Neural cell (in vitro differentiated cells): ENCODE measurements at regions not wholly inside any gene's neighbourhood (a gene's known extent, or its start where the extent isn't known, plus 50 kb on each side); places are given as distances from the start of the nearest gene placed in this dataset.

Experiments used
- EP300 ChIP-seq: fragments of 450-650 bp; conservative IDR thresholded peaks from 2 replicates; pipeline ENCODE4 v1.6.1; 2014; ENCODE audit warnings: antibody characterized with exemption, mild to moderate bottlenecking, moderate library complexity; ENCODE audit not compliant: poor library complexity, severe bottlenecking
- EZH2 ChIP-seq: fragments of 200-600, 300-800 bp; shearing (Covaris generic), sonication (generic); IDR thresholded peaks from 2 replicates; pipeline ENCODE4 v1.6.1; 2014; ENCODE audit warnings: antibody characterized with exemption, low read length, borderline replicate concordance, mild to moderate bottlenecking; ENCODE audit not compliant: insufficient read depth, poor library complexity, severe bottlenecking
- MXI1 ChIP-seq: fragments of 450-650 bp; conservative IDR thresholded peaks from 2 replicates; pipeline ENCODE4 v1.6.1; 2014; ENCODE audit warnings: antibody characterized with exemption, mild to moderate bottlenecking; ENCODE audit not compliant: poor library complexity, severe bottlenecking
- POLR2AphosphoS5 ChIP-seq: IDR thresholded peaks from 2 replicates; pipeline ENCODE4 v1.6.1; 2012
- RAD21 ChIP-seq: fragments of 450-650 bp; conservative IDR thresholded peaks from 2 replicates; pipeline ENCODE4 v1.6.1; 2014; ENCODE audit warnings: antibody characterized with exemption, mild to moderate bottlenecking, moderate library complexity
- SMC3 ChIP-seq: fragments of 450-650 bp; conservative IDR thresholded peaks from 2 replicates; pipeline ENCODE4 v1.6.1; 2014; ENCODE audit warnings: antibody characterized with exemption, mild to moderate bottlenecking, moderate library complexity; ENCODE audit not compliant: poor library complexity
- TAF1 ChIP-seq: IDR thresholded peaks from 2 replicates; pipeline ENCODE4 v1.6.1; 2012; ENCODE audit warnings: low read depth
- TF ChIP-seq, protein P1 (sequence below): IDR thresholded peaks from 2 replicates; pipeline ENCODE4 v1.6.1; 2012; ENCODE audit warnings: borderline replicate concordance
- TF ChIP-seq, protein P2 (sequence below): fragments of 450-650 bp; IDR thresholded peaks from 2 replicates; pipeline ENCODE4 v1.5.1; 2014; ENCODE audit warnings: antibody characterized with exemption, mild to moderate bottlenecking, moderate library complexity; ENCODE audit not compliant: poor library complexity, severe bottlenecking

GRCh38 chr1:233815865-233816264 lies 88.6 kb upstream of the SLC35F3 start:
- TF ChIP-seq, protein P1, sequence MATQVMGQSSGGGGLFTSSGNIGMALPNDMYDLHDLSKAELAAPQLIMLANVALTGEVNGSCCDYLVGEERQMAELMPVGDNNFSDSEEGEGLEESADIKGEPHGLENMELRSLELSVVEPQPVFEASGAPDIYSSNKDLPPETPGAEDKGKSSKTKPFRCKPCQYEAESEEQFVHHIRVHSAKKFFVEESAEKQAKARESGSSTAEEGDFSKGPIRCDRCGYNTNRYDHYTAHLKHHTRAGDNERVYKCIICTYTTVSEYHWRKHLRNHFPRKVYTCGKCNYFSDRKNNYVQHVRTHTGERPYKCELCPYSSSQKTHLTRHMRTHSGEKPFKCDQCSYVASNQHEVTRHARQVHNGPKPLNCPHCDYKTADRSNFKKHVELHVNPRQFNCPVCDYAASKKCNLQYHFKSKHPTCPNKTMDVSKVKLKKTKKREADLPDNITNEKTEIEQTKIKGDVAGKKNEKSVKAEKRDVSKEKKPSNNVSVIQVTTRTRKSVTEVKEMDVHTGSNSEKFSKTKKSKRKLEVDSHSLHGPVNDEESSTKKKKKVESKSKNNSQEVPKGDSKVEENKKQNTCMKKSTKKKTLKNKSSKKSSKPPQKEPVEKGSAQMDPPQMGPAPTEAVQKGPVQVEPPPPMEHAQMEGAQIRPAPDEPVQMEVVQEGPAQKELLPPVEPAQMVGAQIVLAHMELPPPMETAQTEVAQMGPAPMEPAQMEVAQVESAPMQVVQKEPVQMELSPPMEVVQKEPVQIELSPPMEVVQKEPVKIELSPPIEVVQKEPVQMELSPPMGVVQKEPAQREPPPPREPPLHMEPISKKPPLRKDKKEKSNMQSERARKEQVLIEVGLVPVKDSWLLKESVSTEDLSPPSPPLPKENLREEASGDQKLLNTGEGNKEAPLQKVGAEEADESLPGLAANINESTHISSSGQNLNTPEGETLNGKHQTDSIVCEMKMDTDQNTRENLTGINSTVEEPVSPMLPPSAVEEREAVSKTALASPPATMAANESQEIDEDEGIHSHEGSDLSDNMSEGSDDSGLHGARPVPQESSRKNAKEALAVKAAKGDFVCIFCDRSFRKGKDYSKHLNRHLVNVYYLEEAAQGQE, result no peak
- TF ChIP-seq, protein P2, sequence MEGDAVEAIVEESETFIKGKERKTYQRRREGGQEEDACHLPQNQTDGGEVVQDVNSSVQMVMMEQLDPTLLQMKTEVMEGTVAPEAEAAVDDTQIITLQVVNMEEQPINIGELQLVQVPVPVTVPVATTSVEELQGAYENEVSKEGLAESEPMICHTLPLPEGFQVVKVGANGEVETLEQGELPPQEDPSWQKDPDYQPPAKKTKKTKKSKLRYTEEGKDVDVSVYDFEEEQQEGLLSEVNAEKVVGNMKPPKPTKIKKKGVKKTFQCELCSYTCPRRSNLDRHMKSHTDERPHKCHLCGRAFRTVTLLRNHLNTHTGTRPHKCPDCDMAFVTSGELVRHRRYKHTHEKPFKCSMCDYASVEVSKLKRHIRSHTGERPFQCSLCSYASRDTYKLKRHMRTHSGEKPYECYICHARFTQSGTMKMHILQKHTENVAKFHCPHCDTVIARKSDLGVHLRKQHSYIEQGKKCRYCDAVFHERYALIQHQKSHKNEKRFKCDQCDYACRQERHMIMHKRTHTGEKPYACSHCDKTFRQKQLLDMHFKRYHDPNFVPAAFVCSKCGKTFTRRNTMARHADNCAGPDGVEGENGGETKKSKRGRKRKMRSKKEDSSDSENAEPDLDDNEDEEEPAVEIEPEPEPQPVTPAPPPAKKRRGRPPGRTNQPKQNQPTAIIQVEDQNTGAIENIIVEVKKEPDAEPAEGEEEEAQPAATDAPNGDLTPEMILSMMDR, result no peak
- no peak for TF ChIP-seq EZH2
- TF ChIP-seq EP300, result no peak
- TF ChIP-seq POLR2AphosphoS5, result no peak
- no peak for TF ChIP-seq TAF1
- no peak for TF ChIP-seq RAD21
- TF ChIP-seq SMC3, result no peak
- TF ChIP-seq MXI1, result no peak
